PC-3 (cell line): ENCODE measurements at regions not wholly inside any gene's neighbourhood (a gene's known extent, or its start where the extent isn't known, plus 50 kb on each side); places are given as distances from the start of the nearest gene placed in this dataset.

Experiments used
- CTCF ChIP-seq: fragments of 300-600 bp; sonication (generic); conservative IDR thresholded peaks from 2 replicates; pipeline ENCODE4 v1.5.1; 2017; ENCODE audit warnings: antibody characterized with exemption, low read depth, mild to moderate bottlenecking, low read length
- EZH2 ChIP-seq: fragments of 300-600 bp; sonication (generic); IDR thresholded peaks from one replicate; pipeline ENCODE4 v1.6.1; 2017; ENCODE audit warnings: antibody characterized with exemption, mild to moderate bottlenecking, low read length; ENCODE audit not compliant: unreplicated experiment
- EZH2phosphoT487 ChIP-seq: fragments of 300-600 bp; sonication (generic); IDR thresholded peaks from 2 replicates; pipeline ENCODE4 v1.6.1; 2018; ENCODE audit warnings: mild to moderate bottlenecking, antibody characterized with exemption, low read length, borderline replicate concordance

GRCh38 chr2:41878056-41878455, 169.8 kb upstream of the PKDCC start:
- no peak for TF ChIP-seq CTCF
- TF ChIP-seq EZH2 = no peak
- no peak for TF ChIP-seq EZH2phosphoT487
